Raji (cell line): ENCODE measurements at regions not wholly inside any gene's neighbourhood (a gene's known extent, or its start where the extent isn't known, plus 50 kb on each side); places are given as distances from the start of the nearest gene placed in this dataset.

Experiments
- POLR2A ChIP-seq: IDR thresholded peaks from 2 replicates; pipeline ENCODE4 v1.6.1; 2011; ENCODE audit warnings: low read depth, low read length, control low read depth; ENCODE audit not compliant: insufficient read depth

DNA sequence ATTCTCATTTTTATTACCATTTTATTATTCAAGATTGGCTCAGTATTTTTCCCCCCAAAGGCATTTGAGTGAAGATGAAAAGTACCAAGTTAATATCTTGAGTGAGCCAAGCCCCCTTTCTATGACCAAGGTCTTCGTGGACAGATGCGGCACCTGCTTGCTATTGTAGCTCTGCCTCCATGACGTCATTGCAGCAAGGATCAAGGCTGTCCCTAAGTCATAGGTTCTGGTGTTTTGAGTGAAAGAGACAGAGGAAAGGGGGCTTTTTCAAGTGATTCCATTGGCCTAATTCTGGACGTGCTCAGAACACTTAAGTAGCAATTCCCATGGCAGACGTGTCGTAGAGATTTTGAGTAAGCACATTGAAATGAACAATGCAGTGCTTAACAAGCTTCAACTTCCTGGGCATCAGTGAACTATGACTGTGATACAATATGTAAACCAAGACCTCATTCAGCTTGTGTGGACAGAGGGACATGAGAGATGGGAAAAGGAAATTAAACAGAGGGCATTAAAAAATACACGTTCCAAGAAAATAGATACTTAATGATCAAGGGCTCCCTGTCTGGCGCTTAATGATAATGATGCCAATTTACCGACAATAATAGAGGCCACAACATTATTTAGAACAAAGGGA is 248.7 kb upstream of the NPVF start:
- TF ChIP-seq POLR2A = no peak

DNA sequence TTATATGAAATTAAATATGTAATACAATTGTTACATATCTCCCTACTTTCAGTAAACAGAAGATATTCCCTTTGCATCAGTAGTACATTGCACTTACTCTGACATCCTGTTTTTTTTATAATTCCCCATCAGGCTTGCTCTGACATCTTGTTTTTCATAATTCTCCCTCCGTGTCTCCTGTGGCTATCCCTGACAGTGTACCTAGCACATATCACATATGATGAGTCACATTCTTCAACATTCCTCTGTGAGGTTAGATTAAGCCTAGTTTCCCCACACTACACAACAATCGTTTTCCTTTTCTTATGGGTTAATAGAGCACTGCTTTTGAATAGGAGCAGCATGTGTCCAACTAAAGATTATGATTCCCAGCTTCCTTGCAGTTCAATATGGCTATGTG is 250.6 kb upstream of the NPVF start:
- TF ChIP-seq POLR2A = no peak

DNA sequence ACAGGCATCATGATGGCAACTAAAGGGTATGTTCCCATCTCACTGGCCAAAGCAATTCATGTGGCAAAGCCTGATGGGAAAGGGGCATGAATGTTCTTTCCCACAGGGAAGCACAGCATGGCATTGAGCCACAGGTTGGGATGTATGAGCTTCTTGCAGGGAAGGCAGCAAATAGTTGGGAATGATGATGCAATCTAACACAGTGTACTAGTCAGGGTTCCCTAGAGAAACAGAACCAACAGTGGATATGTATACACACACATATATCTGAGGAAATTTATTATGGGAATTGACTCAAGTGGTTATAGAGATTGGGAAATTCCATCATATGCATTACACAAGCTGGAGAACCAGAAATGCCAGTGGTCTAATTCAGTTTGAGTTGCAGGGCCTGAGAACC is 253.6 kb upstream of the NPVF start:
- TF ChIP-seq POLR2A = no peak

DNA sequence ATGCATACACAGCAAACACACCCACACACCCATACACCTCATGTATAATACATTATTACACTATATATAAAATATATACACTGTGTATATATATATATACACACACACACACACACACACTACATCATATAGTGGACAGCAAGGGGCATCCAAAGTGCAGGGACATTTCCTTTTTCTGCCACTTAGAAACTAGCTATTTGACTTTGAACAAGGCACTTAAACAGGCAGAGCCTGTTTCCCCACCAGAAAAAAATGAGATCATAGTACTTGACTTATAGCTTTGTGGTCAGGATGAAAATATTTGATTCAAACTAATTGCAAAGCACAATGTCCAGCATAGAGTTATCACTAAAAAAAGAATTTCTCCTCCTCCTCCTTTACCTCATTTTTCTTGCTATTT is 254.3 kb upstream of the NPVF start:
- no peak for TF ChIP-seq POLR2A

DNA sequence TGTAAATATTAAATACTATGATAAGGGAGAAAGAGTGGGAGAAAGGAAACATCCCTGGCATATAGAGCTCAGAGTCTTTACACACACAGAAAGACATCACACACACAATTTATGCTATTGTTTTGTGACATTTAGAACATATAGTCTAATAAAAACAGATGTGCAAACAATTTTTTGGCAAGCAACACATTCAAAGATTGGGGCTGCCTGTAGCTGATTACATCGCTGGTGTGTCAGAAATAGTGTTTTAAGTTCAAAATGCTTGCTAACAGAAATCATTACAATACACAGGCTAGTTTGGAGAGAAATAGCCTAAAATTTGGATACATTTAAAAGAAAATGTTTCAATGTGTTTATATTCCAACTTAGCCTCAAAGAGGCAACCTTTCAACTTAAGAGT is 256.7 kb upstream of the NPVF start:
- no peak for TF ChIP-seq POLR2A

DNA sequence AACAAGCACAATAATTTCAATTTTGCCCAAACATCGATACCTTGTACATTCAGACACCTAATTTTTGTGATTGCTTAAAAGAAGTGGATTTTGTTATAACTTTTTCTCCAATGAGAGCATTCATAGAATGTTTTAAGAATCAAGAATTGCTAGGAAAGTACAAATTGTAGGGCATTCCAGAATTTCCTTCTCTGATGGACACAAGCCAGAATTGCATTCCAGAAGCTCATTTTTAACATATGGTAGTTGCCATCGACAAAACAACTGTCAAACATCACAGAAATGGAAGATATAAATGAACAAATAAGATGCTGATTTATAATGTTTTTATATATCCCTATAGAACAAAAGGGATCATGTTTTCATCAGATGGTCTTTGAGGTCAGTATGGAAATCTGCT is 258.4 kb upstream of the NPVF start:
- no peak for TF ChIP-seq POLR2A

DNA sequence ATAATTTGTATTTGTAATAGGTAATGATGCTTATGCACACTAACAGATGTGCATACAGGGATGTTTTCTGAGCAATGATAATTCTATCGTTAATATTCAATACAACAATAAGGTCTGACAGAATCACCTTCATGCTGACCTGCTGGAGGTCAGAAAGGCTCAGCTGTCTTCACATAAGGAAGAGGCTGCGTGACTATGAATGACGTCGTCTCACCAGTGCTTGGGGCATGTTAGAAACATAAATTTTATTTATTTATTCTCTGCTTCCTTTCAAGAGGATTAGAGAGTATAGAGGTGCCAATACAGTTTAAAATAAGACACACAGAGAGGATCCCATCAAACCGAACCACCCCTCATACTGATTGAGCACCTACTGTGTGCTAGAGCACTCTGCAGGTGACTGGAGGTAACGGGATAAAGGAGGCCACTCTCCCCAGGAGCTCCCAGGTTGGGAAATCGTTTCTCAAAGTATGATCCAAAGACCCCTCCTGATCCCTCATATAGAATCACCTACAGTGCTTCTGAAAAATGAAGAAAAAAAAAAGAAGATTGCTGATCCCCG is 265.6 kb upstream of the NPVF start:
- no peak for TF ChIP-seq POLR2A

DNA sequence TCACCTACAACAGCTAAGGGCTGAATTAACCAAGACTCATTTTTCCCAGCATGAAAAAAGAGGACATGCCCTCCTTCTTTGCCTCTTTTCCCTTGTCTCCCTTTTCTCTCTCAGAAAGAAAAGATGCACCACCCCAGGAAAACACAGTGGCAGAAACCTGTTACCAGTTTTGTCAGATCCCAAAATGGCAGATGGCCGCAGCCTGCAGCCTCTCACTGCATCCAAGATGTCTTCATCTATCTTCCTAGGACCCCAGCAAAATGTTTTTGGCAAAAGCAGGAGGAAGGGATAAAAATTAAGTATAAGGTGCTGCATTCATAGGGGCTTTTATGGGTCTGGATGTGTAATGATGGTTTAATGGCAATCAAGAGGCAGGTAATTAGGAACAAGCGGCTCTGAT is 266.6 kb upstream of the NPVF start:
- no peak for TF ChIP-seq POLR2A

DNA sequence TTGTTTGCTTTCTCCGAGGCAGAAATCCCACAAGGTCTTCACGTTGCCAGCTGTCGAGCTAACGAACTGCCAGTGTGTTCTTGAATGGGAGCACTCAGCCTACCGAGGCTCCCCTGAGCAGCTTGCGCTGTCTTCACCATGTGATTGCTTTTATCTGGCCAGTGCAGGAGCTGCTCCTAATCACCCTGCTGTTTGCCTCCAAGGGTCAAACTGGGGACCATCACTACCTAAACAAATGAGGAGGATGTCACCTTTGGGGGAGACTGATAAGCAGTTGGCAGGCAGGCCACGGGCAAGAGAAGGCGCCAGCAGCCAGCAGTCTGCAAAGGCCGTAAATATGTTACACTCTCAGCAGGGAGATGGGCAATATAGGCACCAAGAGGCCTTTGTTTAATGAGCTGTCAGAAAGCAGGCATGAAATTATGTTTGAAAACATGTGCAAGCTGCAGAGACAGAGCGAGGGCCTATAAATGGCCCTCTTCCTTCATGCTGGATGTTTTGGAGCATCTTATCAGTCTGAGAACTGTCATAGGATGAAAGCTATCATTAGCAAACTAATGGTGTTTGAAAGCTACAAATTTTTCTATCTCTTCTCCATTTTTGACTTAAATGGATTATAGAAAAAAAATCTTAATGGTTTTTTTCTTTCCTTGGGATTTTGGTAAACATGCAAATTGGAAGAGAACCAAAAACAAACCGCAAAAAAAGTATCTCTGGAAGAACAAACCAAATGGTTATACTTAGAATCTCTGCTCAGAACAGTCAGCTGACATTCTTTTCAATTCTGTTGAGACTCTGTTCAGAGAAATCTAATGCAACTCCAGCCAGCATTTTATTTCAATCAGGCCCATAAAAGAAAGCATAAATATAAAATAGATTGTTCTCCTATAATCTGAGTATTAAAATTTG is 267.3 kb upstream of the NPVF start:
- TF ChIP-seq POLR2A = no peak

DNA sequence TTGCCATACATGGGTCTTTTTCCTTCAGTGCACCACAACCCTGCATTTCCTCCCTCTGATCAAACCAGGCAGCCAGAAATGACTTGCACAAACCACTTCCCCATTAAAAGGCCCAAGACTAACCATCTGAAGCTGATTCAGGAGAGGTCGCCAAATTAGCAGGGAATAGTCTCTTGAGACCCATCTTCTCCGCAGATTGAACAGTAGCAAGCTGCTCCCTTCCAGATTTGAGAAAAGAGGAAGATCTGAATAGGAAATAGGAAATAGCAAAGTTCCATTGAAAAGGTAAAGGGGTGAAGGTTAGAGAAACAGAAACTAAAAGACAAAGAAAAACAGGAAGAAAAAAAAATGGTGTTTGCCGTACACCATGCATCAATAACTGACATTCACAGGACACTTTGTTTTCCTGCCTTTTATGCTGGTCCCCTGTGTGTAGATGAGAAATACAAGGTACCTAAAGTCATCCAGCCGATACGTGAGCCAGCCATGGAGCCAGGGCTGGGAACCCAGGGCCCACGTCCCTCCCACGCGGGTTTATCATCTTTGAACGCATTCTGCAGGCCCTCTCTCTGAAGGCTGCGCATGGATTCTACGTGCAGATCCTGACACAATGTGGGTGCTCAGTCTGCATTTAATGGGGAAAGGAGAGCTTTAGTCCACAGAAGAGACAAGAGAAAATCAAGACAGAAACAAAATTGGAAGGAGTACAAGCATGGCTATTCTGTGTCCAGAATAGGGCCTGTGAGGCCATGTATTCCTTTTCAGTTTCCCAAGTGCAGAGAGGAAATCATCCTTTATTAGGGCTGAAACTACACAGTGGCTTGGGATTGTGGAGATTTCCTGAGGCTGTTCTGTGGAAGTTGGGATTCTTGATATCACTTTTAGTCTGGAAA is 268.4 kb upstream of the NPVF start:
- TF ChIP-seq POLR2A = no peak

DNA sequence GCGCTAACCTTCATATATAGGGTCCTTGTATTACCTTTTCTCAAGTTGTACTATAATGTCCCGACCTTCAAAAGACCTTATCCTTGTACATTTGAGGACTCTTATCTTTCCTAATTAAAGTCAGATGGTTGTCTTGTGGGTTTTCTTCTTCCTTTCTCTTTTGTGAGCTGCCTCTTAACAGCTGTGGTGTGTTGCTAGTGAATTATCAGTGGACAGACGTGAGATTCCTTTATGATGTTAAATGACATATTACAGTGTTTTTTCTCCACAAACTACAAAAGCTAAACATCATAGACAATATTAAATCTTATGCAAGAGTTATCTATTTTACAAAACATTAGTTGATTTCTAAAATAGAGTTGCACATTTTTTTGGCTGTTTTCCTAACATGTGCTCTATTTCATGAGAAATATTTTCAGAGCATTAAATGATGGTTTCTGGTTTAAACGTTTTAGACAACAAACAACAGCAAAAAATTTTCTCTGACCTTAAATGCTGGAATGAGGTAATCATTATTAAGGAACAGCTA is 272.2 kb upstream of the NPVF start:
- TF ChIP-seq POLR2A = no peak

DNA sequence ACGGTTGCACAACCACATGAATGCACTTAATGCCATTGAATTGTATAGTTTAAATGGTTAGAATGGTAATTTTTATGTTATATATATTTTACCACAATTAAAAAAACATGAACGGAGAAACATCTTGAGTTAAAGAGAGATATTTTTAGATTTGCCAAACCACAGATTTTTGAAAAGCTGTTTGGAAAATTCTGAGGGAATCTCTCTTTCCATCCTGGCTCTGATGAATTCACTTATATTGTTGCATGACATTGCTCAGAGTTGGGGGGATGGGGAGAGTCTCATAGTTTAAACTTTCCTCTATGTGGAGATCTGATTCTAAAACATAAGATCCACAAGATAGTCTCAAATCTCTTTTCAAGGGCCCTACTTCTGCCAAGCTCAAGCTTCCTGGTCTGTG is 275.0 kb upstream of the NPVF start:
- no peak for TF ChIP-seq POLR2A

DNA sequence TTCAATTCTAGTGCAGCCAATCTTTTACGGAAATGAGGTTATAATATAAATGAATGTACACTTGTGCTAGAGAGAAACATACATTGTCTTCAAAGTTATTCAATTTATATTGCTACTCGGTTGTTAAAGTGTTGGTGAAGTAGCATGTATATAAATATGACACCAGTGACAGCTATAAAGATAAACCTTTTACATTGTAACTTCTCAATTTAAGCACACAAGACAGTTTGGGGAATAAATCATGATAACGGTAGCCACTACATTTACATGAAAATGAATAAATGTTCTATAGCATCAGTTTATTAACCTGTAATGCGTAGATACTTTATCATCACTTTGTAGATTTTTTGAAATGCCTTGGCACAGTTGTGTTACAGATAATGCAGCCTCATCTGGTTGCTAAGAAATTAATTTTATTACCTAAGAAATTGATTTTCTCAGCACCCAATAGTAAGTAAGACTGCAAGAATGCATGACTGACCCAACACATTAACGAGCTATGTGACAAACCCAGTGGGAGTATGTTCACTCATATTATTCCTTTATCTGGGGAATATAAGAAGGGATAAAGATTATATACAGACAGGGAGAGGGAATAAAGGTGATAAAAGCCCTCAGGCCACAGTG is 283.9 kb upstream of the NPVF start:
- TF ChIP-seq POLR2A = no peak

DNA sequence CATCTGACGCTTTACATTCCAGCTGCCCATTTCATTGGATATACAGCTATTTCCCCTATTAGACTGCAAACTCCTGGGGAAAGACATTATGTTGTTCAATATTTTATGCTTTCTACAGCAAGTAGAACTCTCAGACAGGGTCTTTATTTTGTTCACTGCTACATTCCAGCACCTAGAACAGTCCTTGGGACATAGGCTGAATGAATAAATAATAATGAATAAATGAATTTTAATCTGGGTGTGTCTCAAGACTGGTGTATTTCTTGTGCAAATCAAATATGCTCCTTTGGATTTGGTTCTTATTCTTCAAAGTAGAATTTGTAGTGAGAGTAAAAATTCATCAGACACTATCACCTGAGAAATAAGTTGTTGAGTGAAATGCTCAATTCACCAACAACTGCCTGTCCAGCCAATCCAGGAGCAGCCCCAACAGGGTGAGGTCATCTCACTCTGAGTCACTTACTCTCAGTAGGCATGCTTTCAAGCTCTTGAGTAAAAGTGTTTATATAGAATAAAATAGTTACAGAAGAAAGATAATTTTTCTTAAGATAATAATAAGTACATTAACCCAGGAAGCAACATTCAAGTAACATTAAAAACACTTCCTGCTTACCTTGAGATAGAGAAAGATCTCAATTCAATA is 287.5 kb upstream of the NPVF start:
- TF ChIP-seq POLR2A = no peak
